ENCODE measurements at regions not wholly inside any gene's neighbourhood (a gene's known extent, or its start where the extent isn't known, plus 50 kb on each side); places are given as distances from the start of the nearest gene placed in this dataset.

DNA sequence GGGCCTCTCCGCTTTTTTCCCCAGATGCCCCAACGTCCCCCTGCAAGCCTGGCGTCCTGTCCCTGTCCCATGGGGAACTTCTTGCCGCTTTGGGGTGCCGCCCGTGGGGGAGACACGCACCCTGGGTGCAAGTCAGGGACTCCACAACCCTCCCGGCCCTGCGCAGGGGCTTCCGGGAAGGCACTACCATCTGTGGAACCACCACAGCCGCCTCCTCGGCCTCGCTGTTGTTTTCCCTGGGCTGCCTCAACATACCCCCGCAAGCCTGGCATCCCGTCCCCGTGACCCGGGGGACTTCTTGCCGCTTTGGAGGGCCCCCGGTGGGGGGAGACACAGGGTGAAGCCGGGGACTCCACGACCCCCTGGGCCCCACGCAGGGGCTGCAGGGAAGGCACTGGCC, 238.4 kb downstream of the TUBA3C start:
- ChIA-PET POLR2A (no interaction called here), CTCF (no interaction called here), RAD21 (ENCODE audit: unreplicated experiment) (no interaction called here), SMC1A (ENCODE audit: uncharacterized antibody, unreplicated experiment) (no interaction called here)
- no peak overlapping the region for H3K4me3 ChIP-seq
- intact Hi-C loops (cut with micrococcal nuclease; ENCODE audit: unreplicated experiment) (no loop called here), in situ Hi-C loops (cut with MboI) (loop anchor here (10.0 kb wide), 1 partner anchor 62 kb away; no protein-coding TSS in a partner anchor)
- WGBS (ENCODE audit: insufficient coverage, insufficient replicate concordance, low lambda C conversion rate, missing lambda C conversion rate): 71% methylated on average over 22 of the region's 22 CpGs
- H3K4me1 ChIP-seq (ENCODE audit: control insufficient read depth, insufficient read depth, low read length): no peaks in the 10 kb centered on the region
- H3K4me2 ChIP-seq (ENCODE audit: control insufficient read depth, insufficient read depth): no peak overlapping the region
- H4K20me1 ChIP-seq (ENCODE audit: control insufficient read depth, insufficient read depth): no peaks in the 10 kb centered on the region
- H3K9me3 ChIP-seq (replicated peaks; ENCODE audit: control insufficient read depth, insufficient read depth, low read length): no peaks in the 10 kb centered on the region; the same call in 2 of the 3 replicates
- H3K79me2 ChIP-seq (ENCODE audit: control insufficient read depth, insufficient read depth, low read length): no peaks in the 10 kb centered on the region
- TF ChIP-seq, protein P1, sequence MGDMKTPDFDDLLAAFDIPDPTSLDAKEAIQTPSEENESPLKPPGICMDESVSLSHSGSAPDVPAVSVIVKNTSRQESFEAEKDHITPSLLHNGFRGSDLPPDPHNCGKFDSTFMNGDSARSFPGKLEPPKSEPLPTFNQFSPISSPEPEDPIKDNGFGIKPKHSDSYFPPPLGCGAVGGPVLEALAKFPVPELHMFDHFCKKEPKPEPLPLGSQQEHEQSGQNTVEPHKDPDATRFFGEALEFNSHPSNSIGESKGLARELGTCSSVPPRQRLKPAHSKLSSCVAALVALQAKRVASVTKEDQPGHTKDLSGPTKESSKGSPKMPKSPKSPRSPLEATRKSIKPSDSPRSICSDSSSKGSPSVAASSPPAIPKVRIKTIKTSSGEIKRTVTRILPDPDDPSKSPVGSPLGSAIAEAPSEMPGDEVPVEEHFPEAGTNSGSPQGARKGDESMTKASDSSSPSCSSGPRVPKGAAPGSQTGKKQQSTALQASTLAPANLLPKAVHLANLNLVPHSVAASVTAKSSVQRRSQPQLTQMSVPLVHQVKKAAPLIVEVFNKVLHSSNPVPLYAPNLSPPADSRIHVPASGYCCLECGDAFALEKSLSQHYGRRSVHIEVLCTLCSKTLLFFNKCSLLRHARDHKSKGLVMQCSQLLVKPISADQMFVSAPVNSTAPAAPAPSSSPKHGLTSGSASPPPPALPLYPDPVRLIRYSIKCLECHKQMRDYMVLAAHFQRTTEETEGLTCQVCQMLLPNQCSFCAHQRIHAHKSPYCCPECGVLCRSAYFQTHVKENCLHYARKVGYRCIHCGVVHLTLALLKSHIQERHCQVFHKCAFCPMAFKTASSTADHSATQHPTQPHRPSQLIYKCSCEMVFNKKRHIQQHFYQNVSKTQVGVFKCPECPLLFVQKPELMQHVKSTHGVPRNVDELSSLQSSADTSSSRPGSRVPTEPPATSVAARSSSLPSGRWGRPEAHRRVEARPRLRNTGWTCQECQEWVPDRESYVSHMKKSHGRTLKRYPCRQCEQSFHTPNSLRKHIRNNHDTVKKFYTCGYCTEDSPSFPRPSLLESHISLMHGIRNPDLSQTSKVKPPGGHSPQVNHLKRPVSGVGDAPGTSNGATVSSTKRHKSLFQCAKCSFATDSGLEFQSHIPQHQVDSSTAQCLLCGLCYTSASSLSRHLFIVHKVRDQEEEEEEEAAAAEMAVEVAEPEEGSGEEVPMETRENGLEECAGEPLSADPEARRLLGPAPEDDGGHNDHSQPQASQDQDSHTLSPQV (IDR thresholded peaks at IDR 0.05): no peak
- TF ChIP-seq SREBF2 (IDR thresholded peaks at IDR 0.05; ENCODE audit: low read length) (no peak), SMAD1 (IDR thresholded peaks at IDR 0.05; ENCODE audit: low read depth, partially characterized antibody) (no peak), SPI1 (IDR thresholded peaks at IDR 0.05; ENCODE audit: borderline replicate concordance, insufficient read depth, low read depth, low read length) (no peak), NFYA (IDR thresholded peaks at IDR 0.05; ENCODE audit: borderline replicate concordance, low read depth, low read length) (no peak), PAX5 (IDR thresholded peaks at IDR 0.05; ENCODE audit: borderline replicate concordance, low read depth, low read length) (no peak)
- H3K9ac ChIP-seq (ENCODE audit: control insufficient read depth, insufficient read depth, low read length): no peak overlapping the region
- H3K27me3 ChIP-seq (replicated peaks in 1 of 2; ENCODE audit: control insufficient read depth in 2 of 2, insufficient read depth in 2 of 2, low read length in 1 of 2): no peaks in the 10 kb centered on the region
- no peak overlapping the region for H3K27ac ChIP-seq (ENCODE audit: control insufficient read depth, insufficient read depth)
- BruUV-seq (replicated peaks): no TSS peak
- no peak overlapping the region for H2AFZ ChIP-seq (ENCODE audit: control insufficient read depth, low read depth, low read length)
- no peak for ATAC-seq
- DNase-seq (ENCODE audit: low read depth, low spot score): no peak
- no peak for FAIRE-seq
- H3K36me3 ChIP-seq (ENCODE audit: control insufficient read depth in 2 of 2, insufficient read depth in 2 of 2, low read length in 1 of 2): no peaks in the 10 kb centered on the region

Measured in GM12878 (cell line).